Naive thymus-derived CD4-positive, alpha-beta T cell (primary cell): ENCODE measurements at regions not wholly inside any gene's neighbourhood (a gene's known extent, or its start where the extent isn't known, plus 50 kb on each side); places are given as distances from the start of the nearest gene placed in this dataset.

Experiments used
- ATAC-seq: fragments of 150-1000 bp; cut with Tn5 transposase; 2 replicates; pipeline ENCODE4 v1.10.0; 2021; ENCODE audit warnings: mild to moderate bottlenecking, moderate library complexity
- CTCF ChIA-PET: fragments of 350-600 bp; sonication (Branson Sonifier 250); formaldehyde crosslinking; loops from one replicate; lab custom pipeline; 2021; ENCODE audit warnings: antibody characterized with exemption; lab: Charles Lee
- POLR2A ChIA-PET: fragments of 350-600 bp; sonication (Branson Sonifier 250); formaldehyde crosslinking; loops from one replicate; lab custom pipeline; 2021; ENCODE audit warnings: antibody characterized with exemption, inconsistent platforms; lab: Charles Lee
- DNase-seq, 9 donors: peaks; one replicate each; pipeline versions ENCODE4 v3.0.0 to v3.0.0-alpha.2; 2020 to 2022; ENCODE audit warnings: mixed read lengths in 1 of 9
- H3K27ac ChIP-seq: one replicate; pipeline ENCODE4 v1.7.0; 2013; ENCODE audit warnings: mild to moderate bottlenecking, low read depth, low read length, moderate library complexity
- H3K27me3 ChIP-seq, 2 donors: one replicate each; pipeline ENCODE4 v1.7.0; 2013; ENCODE audit warnings: low read length in 2 of 2, mild to moderate bottlenecking in 2 of 2, moderate library complexity in 2 of 2; ENCODE audit not compliant: control insufficient read depth in 2 of 2, insufficient read depth in 2 of 2
- H3K36me3 ChIP-seq, 3 experiments: 1 replicate in 2 of 3; 2 replicates in 1 of 3; pipeline ENCODE4 v1.7.0; 2013; ENCODE audit warnings: low read length in 3 of 3, mild to moderate bottlenecking in 3 of 3, moderate library complexity in 1 of 3; ENCODE audit not compliant: insufficient read depth in 3 of 3, control insufficient read depth in 2 of 3
- H3K4me1 ChIP-seq, 2 donors: one replicate each; pipeline ENCODE4 v1.7.0; 2013; ENCODE audit warnings: low read length in 2 of 2, mild to moderate bottlenecking in 2 of 2, moderate library complexity in 1 of 2; ENCODE audit not compliant: control insufficient read depth in 2 of 2, insufficient read depth in 2 of 2
- H3K4me3 ChIP-seq: 2 replicates; pipeline ENCODE4 v1.7.0; 2013; ENCODE audit warnings: mild to moderate bottlenecking, low read length
- H3K9me3 ChIP-seq, 3 experiments: 1 replicate in 2 of 3; 2 replicates in 1 of 3; pipeline ENCODE4 v1.7.0; 2013; ENCODE audit warnings: low read length in 3 of 3; ENCODE audit not compliant: control insufficient read depth in 2 of 3
- H3K27ac Mint-ChIP-seq, 9 donors: one replicate each; pipeline ENCODE4 v1.8.0; 2020 to 2022; ENCODE audit warnings: mixed read lengths in 9 of 9, mild to moderate bottlenecking in 8 of 9, moderate library complexity in 5 of 9, inconsistent platforms in 2 of 9
- H3K27me3 Mint-ChIP-seq, 5 donors: one replicate each; pipeline ENCODE4 v1.8.0; 2021 to 2022; ENCODE audit warnings: mixed read lengths in 5 of 5, mild to moderate bottlenecking in 1 of 5
- H3K36me3 Mint-ChIP-seq, 5 donors: one replicate each; pipeline ENCODE4 v1.8.0; 2020 to 2022; ENCODE audit warnings: mixed read lengths in 5 of 5, mild to moderate bottlenecking in 3 of 5, inconsistent platforms in 1 of 5
- H3K4me1 Mint-ChIP-seq, 7 donors: one replicate each; pipeline ENCODE4 v1.8.0; 2020 to 2022; ENCODE audit warnings: mixed read lengths in 7 of 7, mild to moderate bottlenecking in 3 of 7, inconsistent platforms in 1 of 7
- H3K4me3 Mint-ChIP-seq, 10 donors: one replicate each; pipeline ENCODE4 v1.8.0; 2020 to 2022; ENCODE audit warnings: mild to moderate bottlenecking in 10 of 10, mixed read lengths in 10 of 10, moderate library complexity in 6 of 10, inconsistent platforms in 2 of 10
- H3K9me3 Mint-ChIP-seq, 11 donors: one replicate each; pipeline ENCODE4 v1.8.0; 2020 to 2022; ENCODE audit warnings: mixed read lengths in 11 of 11, mild to moderate bottlenecking in 4 of 11, inconsistent platforms in 1 of 11, moderate library complexity in 1 of 11
- intact Hi-C, 2 donors: fragments of 100-400 bp; cut with micrococcal nuclease; formaldehyde crosslinking; loops; one replicate each; pipeline ENCODE4 v1.15.1; 2023

DNA sequence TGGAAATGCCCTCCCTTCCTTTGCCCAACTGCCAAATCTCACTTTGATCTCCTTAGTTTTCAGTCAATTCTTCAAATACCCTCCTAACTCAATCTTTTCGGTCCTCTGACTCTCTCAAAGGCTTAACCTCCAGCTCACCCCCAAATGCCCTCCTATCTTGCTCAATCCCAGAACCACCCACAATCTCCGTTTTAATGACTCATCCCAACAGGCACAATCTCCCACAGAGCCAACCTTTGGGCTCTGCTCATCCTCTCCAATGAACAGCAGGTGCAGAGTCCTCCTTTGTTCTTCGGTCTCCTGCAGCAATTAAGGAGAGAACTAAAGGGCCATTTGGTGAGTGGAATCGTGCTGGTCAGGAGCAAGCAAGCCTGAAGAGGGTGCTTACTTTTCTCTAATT is 366.1 kb upstream of the CRIM1 start:
- Histone ChIP-seq H3K27ac (no peak overlapping the region), H3K9me3 (no peaks in the 10 kb centered on the region), H3K4me3 (no peak overlapping the region), H3K36me3 (no peaks in the 10 kb centered on the region), H3K4me1 (peaks cover 0 to 3% of the 10 kb centered on the region in 2 donors), H3K27me3 (no peaks in the 10 kb centered on the region)
- no peak for DNase-seq
- CTCF ChIA-PET = no interaction called here
- intact Hi-C loops = no loop called here
- Mint-ChIP-seq H3K27me3 (peaks cover 0 to 15% (median 0%) of the 10 kb centered on the region in 5 donors), H3K4me3 (no peak overlapping the region), H3K9me3 (peaks cover 0 to 8% (median 3%) of the 10 kb centered on the region in 11 donors), H3K36me3 (peaks cover 0 to 1% (median 0%) of the 10 kb centered on the region in 5 donors), H3K27ac (no peak overlapping the region), H3K4me1 (peaks cover 0 to 5% (median 0%) of the 10 kb centered on the region in 7 donors)
- POLR2A ChIA-PET = no interaction called here
- no peak for ATAC-seq

DNA sequence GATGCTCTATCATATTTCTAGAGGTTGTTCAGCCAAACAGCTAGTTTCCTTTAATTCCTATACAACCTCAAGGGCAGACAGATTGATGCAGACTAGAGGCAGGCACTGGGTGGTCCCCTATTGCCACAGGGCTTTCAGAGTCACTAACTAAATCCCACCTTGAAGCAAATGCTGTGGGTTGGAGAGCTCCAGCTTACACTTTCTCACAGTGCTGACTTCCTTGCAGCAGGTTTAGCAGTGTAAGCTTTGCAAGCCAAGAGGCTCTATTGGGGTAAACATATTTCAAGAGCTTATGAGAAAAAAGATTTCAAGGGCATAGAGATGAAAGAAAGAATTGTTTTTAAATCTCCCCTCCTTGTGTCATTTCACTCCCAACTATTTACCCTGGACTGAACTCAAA is 366.5 kb upstream of the CRIM1 start:
- peaks cover 0 to 3% of the 10 kb centered on the region in 2 donors for H3K4me1 ChIP-seq
- no peak overlapping the region for H3K27ac ChIP-seq
- intact Hi-C loops = no loop called here
- ATAC-seq (no peak), DNase-seq (no peak)
- ChIA-PET CTCF (no interaction called here), POLR2A (no interaction called here)
- H3K4me3 ChIP-seq = no peak overlapping the region
- no peaks in the 10 kb centered on the region for H3K36me3 Mint-ChIP-seq
- H3K4me3 Mint-ChIP-seq = no peak overlapping the region
- no peaks in the 10 kb centered on the region for H3K36me3 ChIP-seq
- no peaks in the 10 kb centered on the region for H3K27me3 ChIP-seq
- peaks cover 0 to 5% (median 0%) of the 10 kb centered on the region in 11 donors for H3K9me3 Mint-ChIP-seq
- peaks cover 0 to 5% (median 0%) of the 10 kb centered on the region in 7 donors for H3K4me1 Mint-ChIP-seq
- no peaks in the 10 kb centered on the region for H3K9me3 ChIP-seq
- H3K27me3 Mint-ChIP-seq = peaks cover 0 to 19% (median 0%) of the 10 kb centered on the region in 5 donors
- no peak overlapping the region for H3K27ac Mint-ChIP-seq

DNA sequence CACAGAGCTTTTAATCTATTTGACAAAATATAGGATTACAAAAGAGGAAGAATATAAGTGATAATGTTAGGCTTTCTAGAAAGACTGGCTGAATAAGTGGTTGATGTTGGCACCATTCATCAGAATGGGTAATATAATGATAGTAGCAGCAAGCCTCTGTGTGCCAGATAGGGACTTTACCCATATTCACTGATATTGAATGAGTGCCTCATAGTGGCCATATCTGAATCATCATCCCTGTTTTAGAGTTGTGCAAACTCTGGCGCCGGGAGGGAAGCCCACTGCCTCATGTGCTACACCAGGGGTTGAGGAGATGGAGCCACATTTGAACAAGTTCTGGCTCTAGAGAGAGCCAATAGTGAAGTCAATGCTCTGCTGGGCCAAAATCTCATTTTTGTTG is 368.7 kb upstream of the CRIM1 start:
- Histone ChIP-seq H3K27me3 (no peaks in the 10 kb centered on the region), H3K4me1 (peaks cover 0 to 3% of the 10 kb centered on the region in 2 donors), H3K4me3 (no peak overlapping the region), H3K9me3 (no peaks in the 10 kb centered on the region), H3K36me3 (no peaks in the 10 kb centered on the region), H3K27ac (no peak overlapping the region)
- Mint-ChIP-seq H3K27ac (no peak overlapping the region), H3K4me1 (peaks cover 0 to 5% (median 0%) of the 10 kb centered on the region in 7 donors), H3K27me3 (peaks cover 0 to 24% (median 0%) of the 10 kb centered on the region in 5 donors), H3K36me3 (no peaks in the 10 kb centered on the region), H3K9me3 (peaks cover 0 to 4% (median 0%) of the 10 kb centered on the region in 11 donors), H3K4me3 (no peak overlapping the region)
- ATAC-seq (no peak), DNase-seq (no peak)
- intact Hi-C loops = no loop called here
- CTCF ChIA-PET = no interaction called here
- POLR2A ChIA-PET = no interaction called here

GRCh38 chr2:35978218-35978617 is 377.4 kb upstream of the CRIM1 start:
- Histone ChIP-seq H3K27ac (no peak overlapping the region), H3K9me3 (no peaks in the 10 kb centered on the region), H3K36me3 (no peaks in the 10 kb centered on the region), H3K27me3 (no peaks in the 10 kb centered on the region), H3K4me3 (no peak overlapping the region), H3K4me1 (peaks cover 5 to 13% of the 10 kb centered on the region in 2 donors)
- peaks cover 0 to 14% (median 0%) of the 10 kb centered on the region in 5 donors for H3K27me3 Mint-ChIP-seq
- CTCF ChIA-PET = no interaction called here
- intact Hi-C loops = loop anchor here (1.0 to 10.0 kb wide), 4 partner anchors 167 to 809 kb away; no protein-coding TSS in a partner anchor
- ATAC-seq = no peak
- no peaks in the 10 kb centered on the region for H3K9me3 Mint-ChIP-seq
- peaks cover 0 to 17% (median 9%) of the 10 kb centered on the region in 7 donors for H3K4me1 Mint-ChIP-seq
- POLR2A ChIA-PET = no interaction called here
- peak overlapping the region in 4 of 10 donors; percentile 14 to 52 (median 36) for H3K4me3 Mint-ChIP-seq
- H3K36me3 Mint-ChIP-seq = no peaks in the 10 kb centered on the region
- peak in 1 of 9 donors; percentile 7 for DNase-seq
- no peak overlapping the region for H3K27ac Mint-ChIP-seq

GRCh38 chr2:35976611-35977010 is 379.0 kb upstream of the CRIM1 start:
- ChIA-PET CTCF (interaction anchor here (0.7 kb wide), 1 partner anchor 375 kb away, joined by 3 read pairs; no protein-coding TSS in a partner anchor), POLR2A (no interaction called here)
- H3K27me3 ChIP-seq = no peaks in the 10 kb centered on the region
- Mint-ChIP-seq H3K27ac (no peak overlapping the region), H3K36me3 (no peaks in the 10 kb centered on the region), H3K4me3 (no peak overlapping the region), H3K27me3 (peaks cover 0 to 14% (median 0%) of the 10 kb centered on the region in 5 donors), H3K4me1 (peaks cover 0 to 17% (median 9%) of the 10 kb centered on the region in 7 donors), H3K9me3 (no peaks in the 10 kb centered on the region)
- no peaks in the 10 kb centered on the region for H3K36me3 ChIP-seq
- H3K9me3 ChIP-seq = no peaks in the 10 kb centered on the region
- H3K27ac ChIP-seq = no peak overlapping the region
- DNase-seq = peak in 1 of 9 donors; percentile 13
- peaks cover 5 to 13% of the 10 kb centered on the region in 2 donors for H3K4me1 ChIP-seq
- intact Hi-C loops = loop anchor here (5.0 to 10.0 kb wide), 3 partner anchors 168 to 811 kb away; no protein-coding TSS in a partner anchor
- H3K4me3 ChIP-seq = no peak overlapping the region
- ATAC-seq = no peak

DNA sequence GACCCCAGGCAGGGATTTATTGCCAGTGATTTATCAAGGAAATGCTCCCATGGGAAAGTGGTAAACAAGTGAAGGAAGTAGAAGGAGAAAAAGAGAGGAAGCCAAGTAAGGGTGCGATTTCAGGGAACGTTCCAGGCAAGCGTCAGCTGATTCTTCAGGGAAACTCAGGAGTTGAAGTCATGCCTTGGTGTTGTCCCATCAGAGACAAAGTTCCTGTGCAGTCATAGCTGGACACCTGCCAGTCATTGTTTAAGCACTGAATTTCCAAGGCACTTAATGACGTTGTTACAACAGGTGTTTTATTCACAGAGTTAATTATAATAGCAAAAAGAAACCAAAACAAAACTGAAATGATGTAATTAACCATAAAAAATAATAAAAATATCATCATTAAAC is 381.8 kb upstream of the CRIM1 start:
- intact Hi-C loops = loop anchor here (1.0 to 10.0 kb wide), 6 partner anchors 171 to 691 kb away; partner anchors contain the start of gene CRIM1 (in 1 of the 2)
- H3K4me1 Mint-ChIP-seq = peaks cover 0 to 10% (median 2%) of the 10 kb centered on the region in 7 donors
- ATAC-seq = no peak

More for the DNA sequence above, 381.8 kb upstream of the CRIM1 start:
- no peak overlapping the region for H3K4me3 ChIP-seq
- H3K4me1 ChIP-seq = peaks cover 1 to 13% of the 10 kb centered on the region in 2 donors
- H3K36me3 ChIP-seq = no peaks in the 10 kb centered on the region
- no peaks in the 10 kb centered on the region for H3K9me3 ChIP-seq
- H3K27me3 ChIP-seq = no peaks in the 10 kb centered on the region
- H3K4me3 Mint-ChIP-seq = no peak overlapping the region
- peaks cover 0 to 26% (median 0%) of the 10 kb centered on the region in 5 donors for H3K27me3 Mint-ChIP-seq
- ChIA-PET POLR2A (no interaction called here), CTCF (no interaction called here)
- H3K27ac ChIP-seq = no peak overlapping the region
- H3K36me3 Mint-ChIP-seq = no peaks in the 10 kb centered on the region
- no peaks in the 10 kb centered on the region for H3K9me3 Mint-ChIP-seq
- no peak for DNase-seq
- peak overlapping the region in 1 of 9 donors; percentile 44 for H3K27ac Mint-ChIP-seq
